Bronchial epithelial cell (primary cell): ENCODE measurements at regions not wholly inside any gene's neighbourhood (a gene's known extent, or its start where the extent isn't known, plus 50 kb on each side); places are given as distances from the start of the nearest gene placed in this dataset.

Source experiments
- DNase-seq: peaks from one replicate; pipeline ENCODE4 v3.0.0-alpha.2; 2010; ENCODE audit warnings: low read depth
- FAIRE-seq: peaks from 2 replicates; lab custom pipeline; 2011; peaks lifted over from hg19 to GRCh38; lab: Jason Lieb, UNC
- H3K27me3 ChIP-seq: 2 replicates; pipeline ENCODE4 v1.5.1; 2011; ENCODE audit warnings: low read length; ENCODE audit not compliant: control insufficient read depth, insufficient read depth
- H3K36me3 ChIP-seq: 2 replicates; pipeline ENCODE4 v1.5.1; 2011; ENCODE audit warnings: low read length; ENCODE audit not compliant: control insufficient read depth, insufficient read depth
- H3K4me3 ChIP-seq: 2 replicates; pipeline ENCODE4 v1.5.1; 2011; ENCODE audit warnings: mild to moderate bottlenecking, low read depth, low read length, control low read depth
- CTCF ChIP-seq: IDR thresholded peaks from 2 replicates; pipeline ENCODE4 v1.5.1; 2011; ENCODE audit warnings: mild to moderate bottlenecking, moderate library complexity, low read length, control low read depth, inconsistent platforms; ENCODE audit not compliant: insufficient read depth, severe bottlenecking

GRCh38 chr7:15836651-15837050 is 150.2 kb upstream of the MEOX2 start:
- no peak for TF ChIP-seq CTCF
- Histone ChIP-seq H3K36me3 (no peaks in the 10 kb centered on the region), H3K27me3 (no peaks in the 10 kb centered on the region), H3K4me3 (no peak overlapping the region)
- no peak for FAIRE-seq
- no peak for DNase-seq

- DNase-seq, result no peak
- no peak overlapping the region for H3K4me3 ChIP-seq
- no peaks in the 10 kb centered on the region for H3K36me3 ChIP-seq
- FAIRE-seq, result no peak
- no peak for TF ChIP-seq CTCF
- no peaks in the 10 kb centered on the region for H3K27me3 ChIP-seq
These were observed 149.6 kb upstream of the MEOX2 start for GRCh38 chr7:15836041-15836440.

GRCh38 chr7:15834446-15834845 is 148.0 kb upstream of the MEOX2 start:
- TF ChIP-seq CTCF, result no peak
- DNase-seq (no peak), FAIRE-seq (no peak)
- Histone ChIP-seq H3K36me3 (no peaks in the 10 kb centered on the region), H3K27me3 (no peaks in the 10 kb centered on the region), H3K4me3 (no peak overlapping the region)

GRCh38 chr7:15832996-15833395 is 146.5 kb upstream of the MEOX2 start:
- no peaks in the 10 kb centered on the region for H3K27me3 ChIP-seq
- H3K4me3 ChIP-seq, result no peak overlapping the region
- no peak for TF ChIP-seq CTCF
- FAIRE-seq, result no peak
- no peaks in the 10 kb centered on the region for H3K36me3 ChIP-seq
- no peak for DNase-seq

- DNase-seq, result no peak
- no peaks in the 10 kb centered on the region for H3K36me3 ChIP-seq
- no peak overlapping the region for H3K4me3 ChIP-seq
- no peaks in the 10 kb centered on the region for H3K27me3 ChIP-seq
- TF ChIP-seq CTCF, result no peak
- no peak for FAIRE-seq
These were observed 145.1 kb upstream of the MEOX2 start for GRCh38 chr7:15831606-15832005.

GRCh38 chr7:15829691-15830090 is 143.2 kb upstream of the MEOX2 start:
- H3K27me3 ChIP-seq, result no peaks in the 10 kb centered on the region
- FAIRE-seq (no peak), DNase-seq (no peak)
- no peaks in the 10 kb centered on the region for H3K36me3 ChIP-seq
- no peak for TF ChIP-seq CTCF
- no peak overlapping the region for H3K4me3 ChIP-seq
